ENCODE measurements at regions not wholly inside any gene's neighbourhood (a gene's known extent, or its start where the extent isn't known, plus 50 kb on each side); places are given as distances from the start of the nearest gene placed in this dataset.
"Not testable (repeated sequence)": the region's sequence is repeated elsewhere in the genome, so short reads cannot be mapped to it uniquely, and the experiment has no call there.

- DNase-seq (ENCODE audit: low spot score) = no peak
Observed at GRCh38 chr1:25131794-25132193, 100.5 kb downstream of the SYF2 start.

- DNase-seq (ENCODE audit: low spot score) = no peak
Observed at GRCh38 chr1:25130895-25131294, 101.4 kb downstream of the SYF2 start.

GRCh38 chr1:25129380-25129779 is 102.9 kb downstream of the SYF2 start:
- no peak for DNase-seq (ENCODE audit: low spot score)

GRCh38 chr1:25128121-25128621 is 104.1 kb downstream of the SYF2 start:
- DNase-seq (ENCODE audit: low spot score) = no peak

GRCh38 chr1:25126562-25126961 is 105.7 kb downstream of the SYF2 start:
- DNase-seq (ENCODE audit: low spot score) = no peak

GRCh38 chr1:25123551-25123950 is 108.8 kb downstream of the SYF2 start:
- DNase-seq (ENCODE audit: low spot score) = peak; percentile 47

- no peak for DNase-seq (ENCODE audit: low spot score)
Observed at GRCh38 chr1:25122747-25123146, 109.6 kb downstream of the SYF2 start.

GRCh38 chr1:25120281-25120680 is 112.0 kb downstream of the SYF2 start:
- DNase-seq (ENCODE audit: low spot score) = no peak

GRCh38 chr1:25118546-25118945 is 113.8 kb downstream of the SYF2 start:
- no peak for DNase-seq (ENCODE audit: low spot score)

GRCh38 chr1:25117233-25117823 is 115.0 kb downstream of the SYF2 start:
- DNase-seq (ENCODE audit: low spot score) = peak; percentile 19

GRCh38 chr1:25116832-25117231 is 115.5 kb downstream of the SYF2 start:
- no peak for DNase-seq (ENCODE audit: low spot score)

GRCh38 chr1:25116117-25116516 is 116.2 kb downstream of the SYF2 start:
- not testable (repeated sequence) for DNase-seq (ENCODE audit: low spot score)

- DNase-seq (ENCODE audit: low spot score) = no peak
Observed at GRCh38 chr1:25113731-25114130, 118.6 kb downstream of the SYF2 start.

- no peak for DNase-seq (ENCODE audit: low spot score)
Observed at GRCh38 chr1:25113086-25113485, 119.2 kb downstream of the SYF2 start.

- no peak for DNase-seq (ENCODE audit: low spot score)
Observed at GRCh38 chr1:25112400-25112799, 119.9 kb downstream of the SYF2 start.

- DNase-seq (ENCODE audit: low spot score) = no peak
Observed at GRCh38 chr1:25111706-25112105, 120.6 kb downstream of the SYF2 start.

- DNase-seq (ENCODE audit: low spot score) = no peak
Observed at GRCh38 chr1:25110485-25110884, 121.8 kb downstream of the SYF2 start.

GRCh38 chr1:25110036-25110435 is 122.3 kb downstream of the SYF2 start:
- no peak for DNase-seq (ENCODE audit: low spot score)

- no peak for DNase-seq (ENCODE audit: low spot score)
Observed at GRCh38 chr1:25109531-25109951, 122.8 kb downstream of the SYF2 start.

GRCh38 chr1:25107643-25108010 is 124.7 kb downstream of the SYF2 start:
- DNase-seq (ENCODE audit: low spot score) = no peak

- DNase-seq (ENCODE audit: low spot score) = no peak
Observed at GRCh38 chr1:25106976-25107642, 125.2 kb downstream of the SYF2 start.

GRCh38 chr1:25106352-25106751 is 126.0 kb downstream of the SYF2 start:
- peak; percentile 15 for DNase-seq (ENCODE audit: low spot score)

- DNase-seq (ENCODE audit: low spot score) = no peak
Observed at GRCh38 chr1:25105836-25106235, 126.5 kb downstream of the SYF2 start.

Measured in activated CD4-positive, alpha-beta T cell treated with anti-CD3 and anti-CD28 coated beads, Interleukin-2, Interleukin-4, amounts not matched to agents 100 ng/mL and 50 ng/mL, durations not matched to agents 16 hours and 8 hours (primary cell).